HG03469 (cell line): ENCODE measurements at regions not wholly inside any gene's neighbourhood (a gene's known extent, or its start where the extent isn't known, plus 50 kb on each side); places are given as distances from the start of the nearest gene placed in this dataset.
"Not testable (repeated sequence)": the region's sequence is repeated elsewhere in the genome, so short reads cannot be mapped to it uniquely, and the experiment has no call there.

Experiments
- ATAC-seq: cut with Tn5 transposase; IDR thresholded peaks from one replicate; pipeline ENCODE4 v1.9.1; 2021; ENCODE audit warnings: mild to moderate bottlenecking, moderate library complexity, moderate number of reproducible peaks; ENCODE audit not compliant: unreplicated experiment

GRCh38 chr15:85196697-85197096 is 183.7 kb upstream of the AKAP13 start:
- ATAC-seq, result not testable (repeated sequence)

GRCh38 chr15:85197582-85197981 is 182.8 kb upstream of the AKAP13 start:
- not testable (repeated sequence) for ATAC-seq

GRCh38 chr15:85198432-85198831 is 182.0 kb upstream of the AKAP13 start:
- not testable (repeated sequence) for ATAC-seq

GRCh38 chr15:85200215-85200614 is 180.2 kb upstream of the AKAP13 start:
- ATAC-seq, result not testable (repeated sequence)

GRCh38 chr15:85201118-85201793 is 179.1 kb upstream of the AKAP13 start:
- not testable (repeated sequence) for ATAC-seq

- not testable (repeated sequence) for ATAC-seq
Observed at GRCh38 chr15:85204481-85204880, 175.9 kb upstream of the AKAP13 start.

GRCh38 chr15:85233791-85234325 is 146.5 kb upstream of the AKAP13 start:
- not testable (repeated sequence) for ATAC-seq

GRCh38 chr15:85234450-85235196 is 145.8 kb upstream of the AKAP13 start:
- ATAC-seq, result not testable (repeated sequence)

- not testable (repeated sequence) for ATAC-seq
Observed at GRCh38 chr15:85244056-85244455, 136.3 kb upstream of the AKAP13 start.

- not testable (repeated sequence) for ATAC-seq
Observed at GRCh38 chr15:85250938-85251542, 129.4 kb upstream of the AKAP13 start.

GRCh38 chr15:85253196-85253915 is 127.0 kb upstream of the AKAP13 start:
- ATAC-seq, result peak; percentile 63

- ATAC-seq, result not testable (repeated sequence)
Observed at GRCh38 chr15:85254961-85255360, 125.4 kb upstream of the AKAP13 start.

GRCh38 chr15:85255502-85255901 is 124.9 kb upstream of the AKAP13 start:
- not testable (repeated sequence) for ATAC-seq

GRCh38 chr15:85256009-85256997 is 124.1 kb upstream of the AKAP13 start:
- not testable (repeated sequence) for ATAC-seq

- ATAC-seq, result not testable (repeated sequence)
Observed at GRCh38 chr15:85258062-85258445, 122.3 kb upstream of the AKAP13 start.

- ATAC-seq, result not testable (repeated sequence)
Observed at GRCh38 chr15:85258559-85259209, 121.7 kb upstream of the AKAP13 start.

- not testable (repeated sequence) for ATAC-seq
Observed at GRCh38 chr15:85260526-85260925, 119.9 kb upstream of the AKAP13 start.

GRCh38 chr15:85262461-85263055 is 117.8 kb upstream of the AKAP13 start:
- ATAC-seq, result not testable (repeated sequence)
